HG02610 (cell line): ENCODE measurements at regions not wholly inside any gene's neighbourhood (a gene's known extent, or its start where the extent isn't known, plus 50 kb on each side); places are given as distances from the start of the nearest gene placed in this dataset.
"Not testable (repeated sequence)": the region's sequence is repeated elsewhere in the genome, so short reads cannot be mapped to it uniquely, and the experiment has no call there.

Experiments
- ATAC-seq: cut with Tn5 transposase; IDR thresholded peaks from one replicate; pipeline ENCODE4 v1.9.1; 2021; ENCODE audit warnings: mild to moderate bottlenecking, moderate library complexity; ENCODE audit not compliant: unreplicated experiment

GRCh38 chr4:133379681-133380438, 230.8 kb downstream of the PCDH10 start:
- no peak for ATAC-seq

- ATAC-seq = no peak
Observed at GRCh38 chr4:133377286-133377685, 228.2 kb downstream of the PCDH10 start.

DNA sequence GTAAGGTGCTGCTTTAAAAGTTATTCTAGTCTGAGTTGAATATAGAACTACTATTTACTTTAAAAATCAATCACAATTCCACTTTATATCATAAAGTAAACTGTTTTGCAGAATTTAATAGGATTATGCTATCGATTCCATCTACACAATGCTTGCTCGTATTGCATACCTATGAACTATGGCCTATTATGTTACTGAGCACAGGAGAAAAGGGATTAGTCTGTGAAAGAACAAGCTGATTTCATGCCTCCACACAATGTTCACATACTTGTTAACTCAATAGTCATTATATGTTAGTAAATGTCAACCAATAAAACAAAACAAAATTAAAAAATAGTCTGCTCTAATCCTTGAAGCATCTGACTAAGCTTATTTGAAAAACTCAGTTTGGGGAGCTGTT, 223.6 kb downstream of the PCDH10 start:
- no peak for ATAC-seq

DNA sequence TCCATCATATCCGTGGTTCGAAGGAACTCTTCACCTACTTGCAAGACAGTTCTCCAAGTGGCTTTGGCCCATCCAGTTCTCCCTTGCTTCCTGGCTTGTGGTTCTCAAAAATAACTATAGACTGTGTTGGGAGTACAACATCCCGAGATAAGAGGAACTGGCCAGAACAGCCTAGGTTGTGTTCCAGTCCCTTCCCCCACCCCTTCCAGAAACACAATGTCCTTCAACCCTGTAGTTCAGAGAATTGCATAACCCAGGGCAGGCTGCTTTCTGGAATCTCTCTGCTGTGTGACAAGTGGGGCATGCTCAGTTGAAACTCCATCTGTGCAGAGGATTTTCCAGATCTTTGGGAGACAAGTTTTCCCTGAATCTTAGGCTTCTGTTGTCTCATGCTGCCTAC, 206.5 kb downstream of the PCDH10 start:
- ATAC-seq = no peak

DNA sequence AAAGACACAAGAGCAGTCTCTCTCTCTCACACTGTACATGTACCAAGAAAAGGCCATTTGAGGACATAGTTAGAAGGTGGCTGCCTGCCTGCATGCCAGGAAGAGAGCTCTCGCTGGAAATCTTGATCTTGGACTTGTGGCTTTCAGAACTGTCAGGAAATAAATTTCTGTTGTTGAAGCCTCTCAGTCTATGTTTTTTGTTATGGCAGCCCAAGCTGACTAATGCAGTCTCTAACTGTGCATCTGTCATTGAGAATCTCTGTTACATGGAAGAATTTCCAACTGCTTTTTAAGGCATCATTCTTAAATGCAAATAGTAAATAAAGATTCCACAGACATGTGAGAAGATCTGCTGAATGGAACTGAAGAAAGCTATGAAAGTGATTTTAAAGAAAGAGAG, 198.3 kb downstream of the PCDH10 start:
- ATAC-seq = no peak

GRCh38 chr4:133324491-133324890, 175.4 kb downstream of the PCDH10 start:
- no peak for ATAC-seq

GRCh38 chr4:133323670-133324069, 174.6 kb downstream of the PCDH10 start:
- ATAC-seq = no peak

GRCh38 chr4:133320576-133321170, 171.6 kb downstream of the PCDH10 start:
- peak; percentile 86 for ATAC-seq

DNA sequence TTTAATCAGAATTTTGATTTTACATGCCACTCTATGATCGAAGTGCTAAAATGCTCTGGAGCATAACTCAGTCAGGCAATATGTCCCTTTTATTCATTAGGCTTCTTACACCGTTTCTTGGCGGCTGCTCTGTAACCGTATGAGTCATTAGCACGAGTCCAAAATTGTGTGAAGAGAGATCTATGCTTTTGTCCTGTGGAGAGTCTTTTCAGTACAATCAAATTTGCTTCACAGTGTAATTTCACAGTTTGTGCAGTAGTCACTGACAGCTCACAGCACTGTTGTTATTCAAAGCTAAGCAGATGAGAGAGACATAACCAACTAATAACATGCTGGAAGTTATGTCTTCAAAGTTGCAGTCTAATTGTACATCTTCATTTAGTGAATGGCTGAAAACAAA, 167.8 kb downstream of the PCDH10 start:
- no peak for ATAC-seq

DNA sequence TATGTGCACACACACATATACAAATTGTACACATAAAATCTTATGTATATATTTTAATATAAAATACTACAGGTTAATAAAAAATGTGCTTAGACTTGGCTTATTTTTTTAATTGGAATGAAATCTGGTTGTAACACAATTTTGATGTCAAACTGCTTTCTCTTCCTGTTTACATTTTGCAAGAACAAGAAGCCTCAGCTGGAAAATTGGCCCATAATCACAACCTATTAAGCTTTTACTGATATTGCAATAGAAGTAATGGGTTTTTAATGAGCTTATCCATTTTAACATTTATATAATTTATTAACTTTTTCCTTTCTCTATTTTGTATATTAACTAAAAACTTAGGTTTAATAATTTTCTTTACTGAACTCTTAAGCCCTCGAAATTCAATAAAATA, 165.9 kb downstream of the PCDH10 start:
- ATAC-seq = no peak

GRCh38 chr4:133287396-133287795, 138.3 kb downstream of the PCDH10 start:
- no peak for ATAC-seq

- no peak for ATAC-seq
Observed at GRCh38 chr4:133278591-133278990, 129.5 kb downstream of the PCDH10 start.

DNA sequence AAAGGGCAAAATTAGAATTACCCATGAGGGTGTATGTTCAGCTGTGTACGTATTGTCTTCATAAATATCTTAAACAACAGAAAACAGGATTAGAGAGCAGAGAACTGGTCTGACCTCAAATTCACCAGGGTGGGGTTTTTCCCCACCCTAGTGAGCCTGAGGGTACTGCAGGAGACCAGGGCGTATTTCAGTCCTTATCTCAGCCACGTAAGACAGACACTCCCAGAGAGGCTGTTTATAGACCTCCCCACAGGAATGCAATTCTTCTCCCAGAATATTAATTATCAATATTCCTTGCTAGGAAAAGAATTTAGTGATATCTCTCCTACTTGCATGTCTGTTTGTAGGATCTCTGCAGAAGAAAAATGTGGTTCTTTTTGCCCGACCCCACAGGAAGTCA, 128.8 kb downstream of the PCDH10 start:
- not testable (repeated sequence) for ATAC-seq

GRCh38 chr4:133275246-133275645, 126.2 kb downstream of the PCDH10 start:
- no peak for ATAC-seq

DNA sequence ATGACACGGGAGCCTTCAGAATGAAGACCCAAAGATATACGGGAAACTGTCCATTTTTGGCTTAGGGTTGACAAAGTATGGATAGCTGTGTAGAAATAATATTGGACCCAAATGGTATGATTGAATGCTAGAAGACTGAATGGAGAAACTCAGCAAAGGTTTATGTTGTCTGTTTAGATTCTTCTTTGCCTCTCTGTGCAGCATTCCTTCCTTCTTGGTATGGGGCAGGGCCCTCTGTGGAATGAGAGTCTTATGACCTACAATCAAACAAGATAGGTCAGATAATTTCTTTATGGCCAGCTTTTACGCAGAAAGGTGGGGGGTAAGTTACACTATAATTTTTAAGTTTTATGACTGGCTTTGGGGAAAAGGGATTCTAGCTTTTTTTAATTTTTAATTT, 124.3 kb downstream of the PCDH10 start:
- no peak for ATAC-seq

DNA sequence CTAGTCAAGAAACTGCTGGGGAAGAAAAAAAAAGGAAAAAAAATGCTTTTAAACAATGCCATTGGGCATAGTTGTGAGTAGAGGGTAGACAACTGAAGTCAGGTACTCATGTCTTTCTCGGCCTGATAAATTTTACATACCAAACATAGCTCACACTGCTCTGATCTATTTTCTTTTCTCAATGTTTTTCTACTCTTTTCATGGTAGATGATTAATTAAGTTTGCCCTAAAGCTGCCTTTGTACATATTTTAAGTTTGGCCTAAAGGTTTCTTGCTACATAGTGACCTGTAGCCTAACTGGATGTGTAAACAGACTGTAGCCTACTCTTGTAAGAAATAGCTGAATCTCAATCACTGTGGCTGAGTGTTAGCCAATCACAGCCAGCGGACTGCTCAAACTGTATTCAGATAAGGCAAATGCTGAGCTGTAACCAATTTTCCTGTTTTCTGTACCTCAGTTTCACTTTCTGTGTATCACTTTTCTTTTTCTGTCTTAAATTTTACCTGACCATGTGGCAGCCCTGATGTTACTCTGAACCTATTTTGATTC, 121.0 kb downstream of the PCDH10 start:
- ATAC-seq = no peak

GRCh38 chr4:133268205-133268604, 119.1 kb downstream of the PCDH10 start:
- no peak for ATAC-seq

DNA sequence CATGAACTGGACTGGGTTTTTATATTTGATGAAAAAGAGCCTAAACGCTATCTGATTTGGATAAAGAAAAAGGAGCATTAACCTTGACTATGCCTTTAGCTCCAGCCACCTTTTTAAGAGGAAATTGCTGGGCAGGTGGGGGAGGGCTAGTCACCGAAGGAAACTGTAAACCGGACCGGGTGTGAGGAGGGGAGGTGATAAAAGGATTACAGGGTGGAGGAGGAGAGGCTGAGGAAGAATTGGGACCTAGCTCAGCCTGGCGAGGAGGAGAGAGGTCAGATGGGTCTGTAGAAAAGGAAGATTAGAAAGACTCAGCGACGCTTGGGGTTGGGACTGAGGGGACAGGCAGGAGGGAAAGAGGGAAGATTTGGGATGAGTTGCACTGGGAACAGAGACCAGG, 118.4 kb downstream of the PCDH10 start:
- not testable (repeated sequence) for ATAC-seq

GRCh38 chr4:133266966-133267365, 117.9 kb downstream of the PCDH10 start:
- ATAC-seq = not testable (repeated sequence)

DNA sequence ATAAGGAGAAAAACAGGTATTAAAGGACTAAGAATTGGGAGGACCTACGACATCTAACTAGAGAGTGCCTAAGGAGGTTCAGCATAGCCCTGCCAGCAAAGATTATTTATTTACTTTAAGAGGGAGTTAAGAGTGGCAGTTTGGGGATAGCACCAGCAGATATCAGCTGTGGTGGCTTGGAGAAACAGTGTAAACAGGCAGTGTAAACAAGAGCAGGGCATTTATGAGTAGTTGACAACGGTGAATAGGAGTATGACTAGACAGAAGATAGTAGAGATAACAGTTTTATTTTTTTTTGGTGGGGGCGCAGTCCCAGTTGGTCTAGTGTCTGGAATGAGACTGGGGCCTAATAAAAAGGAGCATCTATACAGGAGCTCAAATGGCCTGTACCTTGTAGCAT, 115.2 kb downstream of the PCDH10 start:
- not testable (repeated sequence) for ATAC-seq

DNA sequence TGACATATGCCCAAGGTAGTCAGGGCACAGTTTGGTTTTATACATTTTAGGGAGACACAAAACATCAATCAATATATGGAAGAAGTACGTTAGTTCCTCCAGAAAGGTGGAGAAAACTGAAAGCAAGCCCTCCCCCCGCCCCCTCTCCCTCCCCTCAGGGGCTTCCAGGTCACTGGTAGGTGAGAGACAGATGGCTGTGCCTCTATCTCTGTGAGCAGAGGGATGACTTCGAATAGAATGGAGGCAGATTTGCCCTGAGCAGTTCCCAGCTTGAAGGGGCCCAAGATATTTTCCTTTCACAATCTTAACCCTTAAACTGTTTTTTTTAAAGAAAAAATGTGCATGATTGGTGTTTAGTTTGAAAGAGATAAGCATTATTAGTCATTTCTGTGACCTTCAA, 114.0 kb downstream of the PCDH10 start:
- no peak for ATAC-seq

- no peak for ATAC-seq
Observed at GRCh38 chr4:133247861-133248260, 98.8 kb downstream of the PCDH10 start.
